MM.1S (cell line): ENCODE measurements at regions not wholly inside any gene's neighbourhood (a gene's known extent, or its start where the extent isn't known, plus 50 kb on each side); places are given as distances from the start of the nearest gene placed in this dataset.

Experiments used
- CTCF ChIP-seq: fragments of 300-600 bp; sonication (generic); IDR thresholded peaks from 2 replicates; pipeline ENCODE4 v1.5.1; 2016; ENCODE audit warnings: antibody characterized with exemption, low read length, mixed read lengths
- EZH2 ChIP-seq: fragments of 300-600 bp; sonication (generic); optimal IDR thresholded peaks from 2 replicates; pipeline ENCODE3; 2017; ENCODE audit warnings: low read depth, mild to moderate bottlenecking, antibody characterized with exemption, low read length, mixed read lengths

- TF ChIP-seq CTCF: no peak
- no peak for TF ChIP-seq EZH2
Observed at GRCh38 chr11:128061281-128061871, 526.0 kb downstream of the ETS1 start.
